Pancreas (tissue), 10 donors: ENCODE measurements at regions not wholly inside any gene's neighbourhood (a gene's known extent, or its start where the extent isn't known, plus 50 kb on each side); places are given as distances from the start of the nearest gene placed in this dataset.

Experiments used
- ATAC-seq, 4 donors: fragments of 200-7000 bp; cut with Tn5 transposase; one replicate each; pipeline versions ENCODE4 v1.8.0 to v1.9.1; 2020; ENCODE audit warnings: mild to moderate bottlenecking in 4 of 4, moderate library complexity in 4 of 4
- DNase-seq, 6 donors: peaks; one replicate each; pipeline ENCODE4 v3.0.0-alpha.2; 2020
- FAIRE-seq: peaks from 2 replicates; lab custom pipeline; 2012; peaks lifted over from hg19 to GRCh38; lab: Jason Lieb, UNC
- H3K27ac ChIP-seq, 4 donors: fragments of 200-600 bp; sonication (generic); 1 replicate in 3 of 4; 2 replicates in 1 of 4; pipeline versions ENCODE4 v1.5.0 to v1.8.0; 2020
- H3K27me3 ChIP-seq, 4 donors: fragments of 200-600 bp; one replicate each; pipeline ENCODE4 v1.8.0; 2021
- H3K36me3 ChIP-seq, 3 donors: fragments of 200-600 bp; sonication (generic) in 1 of 3; one replicate each; pipeline versions ENCODE4 v1.5.0 to v1.8.0; 2020 to 2021
- H3K4me1 ChIP-seq, 3 donors: fragments of 200-600 bp; one replicate each; pipeline ENCODE4 v1.8.0; 2021
- H3K4me3 ChIP-seq, 4 donors: fragments of 200-600 bp; sonication (generic) in 2 of 4; one replicate each; pipeline versions ENCODE4 v1.5.0 to v1.8.0; 2020 to 2021
- H3K9me3 ChIP-seq, 4 donors: fragments of 200-600 bp; one replicate each; pipeline ENCODE4 v1.8.0; 2021
- WGBS, 2 donors: extraction: QIAGEN DNeasy Blood & Tissue Kit; methylation state at CpG; one replicate each; pipeline ENCODE4 v1.1.7; 2013; 5-methylcytosine and 5-hydroxymethylcytosine counted together
- intact Hi-C, 3 donors: fragments of 100-400 bp; cut with DNase I; formaldehyde crosslinking; loops; one replicate each; pipeline versions ENCODE4 v1.11.1 to v1.14.2; 2022
- TF ChIP-seq, protein P1 (sequence below), 4 donors: fragments of 200-600 bp; sonication (generic) in 3 of 4; IDR thresholded peaks; one replicate each; pipeline versions ENCODE4 v1.5.0 to v1.8.0; 2021; ENCODE audit warnings: antibody characterized with exemption in 4 of 4
- donor health status: healthy with polysubstance abuse.
- donor health status: DM: no; HTN: no; CAD: no; lungs with moderate emphysema.
- donor health status: DM: no; HTN: no; CAD: no.
- donor health status: control.
- donor health status: control.
- donor health status: Bipolar disorder and iron deficiency.
- donor health status: DM: yes; HTN: yes; CAD: no.
- donor health status: DM: no; HTN: no; CAD: no.
- donor health status: DM: no; HTN: no; CAD: no.
- donor health status: DM: yes; HTN: yes; CAD: no.

DNA sequence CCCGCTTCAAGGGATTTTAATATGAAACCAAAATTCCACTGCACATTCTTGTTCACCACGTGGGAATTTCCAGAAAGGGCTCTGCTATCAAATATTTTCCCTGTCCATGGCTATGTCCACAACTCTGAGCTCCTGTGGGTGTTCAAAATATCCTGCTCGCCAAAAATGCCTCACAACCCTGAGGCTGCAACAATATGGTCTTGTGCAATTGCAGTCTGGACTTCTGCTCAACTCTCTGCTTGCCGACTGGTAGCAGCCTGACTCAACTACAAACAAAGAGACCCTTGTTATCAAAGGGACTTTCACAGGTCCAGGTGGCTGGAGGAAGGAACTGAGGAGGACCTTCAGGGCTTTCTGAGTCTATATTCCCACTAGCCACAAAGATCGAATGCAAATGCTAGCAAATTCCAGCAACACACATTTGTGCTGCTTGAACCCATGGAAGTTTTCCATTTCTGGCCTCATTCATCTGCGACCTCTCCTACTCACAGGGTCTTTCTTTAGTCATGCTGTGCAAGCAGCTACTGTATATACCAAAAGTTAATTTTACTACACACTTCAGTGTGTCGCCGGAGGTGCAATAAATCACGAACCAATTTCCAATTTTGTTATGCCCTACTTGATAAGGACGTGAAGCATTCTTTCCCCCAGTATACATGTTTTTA lies 169.2 kb upstream of the SLC30A5 start:
- peak in 3 of 6 donors; percentile 19 to 31 (median 21) for DNase-seq
- Histone ChIP-seq H3K27ac (peak overlapping the region in 2 of 4 donors; percentile 30 to 50), H3K9me3 (no peaks in the 10 kb centered on the region), H3K4me1 (peaks cover 0 to 5% (median 0%) of the 10 kb centered on the region in 3 donors), H3K27me3 (no peaks in the 10 kb centered on the region), H3K36me3 (no peaks in the 10 kb centered on the region), H3K4me3 (no peak overlapping the region)
- TF ChIP-seq, protein P1, sequence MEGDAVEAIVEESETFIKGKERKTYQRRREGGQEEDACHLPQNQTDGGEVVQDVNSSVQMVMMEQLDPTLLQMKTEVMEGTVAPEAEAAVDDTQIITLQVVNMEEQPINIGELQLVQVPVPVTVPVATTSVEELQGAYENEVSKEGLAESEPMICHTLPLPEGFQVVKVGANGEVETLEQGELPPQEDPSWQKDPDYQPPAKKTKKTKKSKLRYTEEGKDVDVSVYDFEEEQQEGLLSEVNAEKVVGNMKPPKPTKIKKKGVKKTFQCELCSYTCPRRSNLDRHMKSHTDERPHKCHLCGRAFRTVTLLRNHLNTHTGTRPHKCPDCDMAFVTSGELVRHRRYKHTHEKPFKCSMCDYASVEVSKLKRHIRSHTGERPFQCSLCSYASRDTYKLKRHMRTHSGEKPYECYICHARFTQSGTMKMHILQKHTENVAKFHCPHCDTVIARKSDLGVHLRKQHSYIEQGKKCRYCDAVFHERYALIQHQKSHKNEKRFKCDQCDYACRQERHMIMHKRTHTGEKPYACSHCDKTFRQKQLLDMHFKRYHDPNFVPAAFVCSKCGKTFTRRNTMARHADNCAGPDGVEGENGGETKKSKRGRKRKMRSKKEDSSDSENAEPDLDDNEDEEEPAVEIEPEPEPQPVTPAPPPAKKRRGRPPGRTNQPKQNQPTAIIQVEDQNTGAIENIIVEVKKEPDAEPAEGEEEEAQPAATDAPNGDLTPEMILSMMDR (IDR thresholded peaks at IDR 0.05) = no peak
- intact Hi-C loops = no loop called here
- ATAC-seq = peak; percentile 46 to 95 (median 84)
- WGBS, 2 donors = 38 to 47% methylated on average over 10 of the region's 10 CpGs
- FAIRE-seq = no peak

DNA sequence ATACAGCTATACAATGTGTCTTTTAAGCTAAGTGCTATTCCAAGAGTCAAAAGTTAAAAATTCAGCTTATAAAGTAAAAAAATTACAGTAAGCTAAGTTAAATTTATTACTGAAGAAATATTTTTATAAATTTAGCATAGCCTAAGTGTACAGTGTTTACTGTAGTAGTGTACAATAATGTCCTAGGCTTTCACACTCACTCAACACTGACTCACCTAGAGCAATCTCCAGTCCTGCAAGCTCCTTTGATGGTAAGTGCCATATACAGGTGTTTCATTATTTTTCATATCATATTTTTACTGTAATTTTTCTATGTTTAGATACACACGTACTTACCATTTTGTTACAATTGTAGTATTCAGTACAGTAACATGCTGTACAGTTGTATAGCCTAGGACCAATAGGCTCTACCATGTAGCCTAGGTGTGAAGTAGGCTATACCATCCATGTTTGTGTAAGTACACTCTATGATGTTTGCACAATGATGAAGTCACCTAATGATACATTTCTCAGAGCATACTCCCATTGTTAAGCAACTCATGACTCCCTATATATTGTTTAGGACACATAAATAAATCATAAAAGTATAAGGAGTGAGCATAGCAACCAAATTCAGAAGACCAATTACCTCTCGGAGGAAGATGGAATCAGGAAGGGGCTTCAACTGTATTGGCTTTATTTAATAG lies 165.1 kb upstream of the SLC30A5 start:
- Histone ChIP-seq H3K9me3 (no peaks in the 10 kb centered on the region), H3K36me3 (no peaks in the 10 kb centered on the region), H3K4me3 (no peak overlapping the region), H3K4me1 (peaks cover 0 to 4% (median 0%) of the 10 kb centered on the region in 3 donors), H3K27me3 (no peaks in the 10 kb centered on the region), H3K27ac (no peak overlapping the region)
- 71 to 74% methylated on average over 2 of the region's 2 CpGs for WGBS, 2 donors
- TF ChIP-seq, protein P1 (IDR thresholded peaks at IDR 0.05) = no peak
- FAIRE-seq (no peak), ATAC-seq (no peak), DNase-seq (no peak)
- intact Hi-C loops = no loop called here

GRCh38 chr5:68930139-68930538 lies 163.7 kb upstream of the SLC30A5 start:
- DNase-seq (no peak), FAIRE-seq (no peak), ATAC-seq (no peak)
- H3K9me3 ChIP-seq = no peaks in the 10 kb centered on the region
- no peak overlapping the region for H3K27ac ChIP-seq
- H3K36me3 ChIP-seq = no peaks in the 10 kb centered on the region
- no peak overlapping the region for H3K4me3 ChIP-seq
- intact Hi-C loops = no loop called here
- no peaks in the 10 kb centered on the region for H3K4me1 ChIP-seq
- TF ChIP-seq, protein P1 (IDR thresholded peaks at IDR 0.05) = no peak
- 82 to 87% methylated on average over 5 of the region's 5 CpGs for WGBS, 2 donors
- no peaks in the 10 kb centered on the region for H3K27me3 ChIP-seq

DNA sequence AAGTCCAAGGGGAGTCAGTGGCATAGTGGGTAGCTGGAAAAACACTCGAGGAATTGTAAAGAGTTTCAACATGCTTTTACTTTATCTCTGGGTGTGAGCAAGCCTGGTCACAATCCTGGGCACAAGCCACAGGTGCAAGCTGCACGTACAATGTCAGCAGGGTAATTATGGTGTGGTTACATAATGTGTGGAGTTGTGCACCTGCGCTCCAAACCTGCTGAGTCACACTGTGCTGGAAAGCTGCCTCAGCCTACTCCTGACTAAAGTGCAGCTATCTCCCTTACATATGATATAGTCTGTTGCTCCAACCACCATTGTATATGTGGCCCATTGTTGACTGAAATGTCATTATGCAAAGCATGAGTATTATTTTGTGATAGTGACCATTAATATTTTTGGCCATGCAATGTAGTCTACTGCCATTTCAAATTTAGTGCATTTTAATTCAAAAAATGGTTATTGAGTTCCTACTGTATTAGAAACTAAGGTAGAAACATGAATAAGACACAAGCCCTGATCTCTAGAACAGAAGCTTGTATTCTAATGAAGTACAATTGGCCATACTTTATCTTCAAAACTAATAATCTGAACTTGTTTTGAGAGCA lies 160.9 kb upstream of the SLC30A5 start:
- Histone ChIP-seq H3K27me3 (no peaks in the 10 kb centered on the region), H3K27ac (no peak overlapping the region), H3K4me1 (no peaks in the 10 kb centered on the region), H3K9me3 (no peaks in the 10 kb centered on the region), H3K4me3 (no peak overlapping the region), H3K36me3 (no peaks in the 10 kb centered on the region)
- 66 to 77% methylated on average over 3 of the region's 3 CpGs for WGBS, 2 donors
- TF ChIP-seq, protein P1 (IDR thresholded peaks at IDR 0.05) = no peak
- intact Hi-C loops = no loop called here
- DNase-seq = no peak
- no peak for FAIRE-seq
- no peak for ATAC-seq
